ENCODE measurements at regions not wholly inside any gene's neighbourhood (a gene's known extent, or its start where the extent isn't known, plus 50 kb on each side); places are given as distances from the start of the nearest gene placed in this dataset.

DNA sequence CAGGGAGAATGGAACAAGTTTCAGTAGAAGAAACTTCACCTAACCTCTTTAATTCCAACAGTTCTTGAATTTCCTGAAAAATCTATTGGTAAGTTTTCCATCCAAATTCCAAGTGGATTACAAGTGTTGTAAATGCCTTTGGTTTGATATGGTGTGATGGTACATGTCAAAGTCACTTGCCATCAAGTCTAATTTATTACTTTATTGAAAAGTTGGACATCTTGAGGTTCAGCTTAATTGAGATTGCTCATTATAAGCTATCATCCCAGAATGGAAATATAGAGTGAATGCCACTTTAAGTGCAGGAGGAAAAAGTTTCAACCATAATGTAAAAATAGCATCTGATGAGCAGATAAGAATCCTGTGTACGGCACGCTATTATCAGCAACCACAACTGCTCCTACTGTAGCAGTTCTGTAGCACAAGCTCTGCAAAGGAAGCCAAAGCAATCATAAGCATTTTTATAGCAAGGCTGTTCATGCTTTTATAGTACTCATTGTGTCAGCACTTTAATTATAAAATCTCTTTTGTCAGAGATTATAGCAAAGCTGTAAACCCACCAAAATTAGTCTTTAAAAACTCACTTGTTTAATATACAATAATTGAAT lies 991.8 kb upstream of the PHF14 start:
- Mint-ChIP-seq H3K36me3 (ENCODE audit: low read depth) (no peaks in the 10 kb centered on the region), H3K4me1 (ENCODE audit: low read depth) (no peaks in the 10 kb centered on the region), H3K9me3 (no peaks in the 10 kb centered on the region), H3K4me3 (no peak overlapping the region), H3K27me3 (no peaks in the 10 kb centered on the region), H3K27ac (no peak overlapping the region)
- TF ChIP-seq, protein P1, sequence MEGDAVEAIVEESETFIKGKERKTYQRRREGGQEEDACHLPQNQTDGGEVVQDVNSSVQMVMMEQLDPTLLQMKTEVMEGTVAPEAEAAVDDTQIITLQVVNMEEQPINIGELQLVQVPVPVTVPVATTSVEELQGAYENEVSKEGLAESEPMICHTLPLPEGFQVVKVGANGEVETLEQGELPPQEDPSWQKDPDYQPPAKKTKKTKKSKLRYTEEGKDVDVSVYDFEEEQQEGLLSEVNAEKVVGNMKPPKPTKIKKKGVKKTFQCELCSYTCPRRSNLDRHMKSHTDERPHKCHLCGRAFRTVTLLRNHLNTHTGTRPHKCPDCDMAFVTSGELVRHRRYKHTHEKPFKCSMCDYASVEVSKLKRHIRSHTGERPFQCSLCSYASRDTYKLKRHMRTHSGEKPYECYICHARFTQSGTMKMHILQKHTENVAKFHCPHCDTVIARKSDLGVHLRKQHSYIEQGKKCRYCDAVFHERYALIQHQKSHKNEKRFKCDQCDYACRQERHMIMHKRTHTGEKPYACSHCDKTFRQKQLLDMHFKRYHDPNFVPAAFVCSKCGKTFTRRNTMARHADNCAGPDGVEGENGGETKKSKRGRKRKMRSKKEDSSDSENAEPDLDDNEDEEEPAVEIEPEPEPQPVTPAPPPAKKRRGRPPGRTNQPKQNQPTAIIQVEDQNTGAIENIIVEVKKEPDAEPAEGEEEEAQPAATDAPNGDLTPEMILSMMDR (IDR thresholded peaks at IDR 0.05), result no peak
- ChIA-PET CTCF (no interaction called here), POLR2A (no interaction called here)
- H3K9me3 ChIP-seq (ENCODE audit: control insufficient read depth in 1 of 2, insufficient read depth in 1 of 2, low read length in 2 of 2), result peaks cover 0 to 4% of the 10 kb centered on the region in 2 experiments
- H3K27ac ChIP-seq (ENCODE audit: low read depth in 1 of 2, low read length in 2 of 2), result no peak overlapping the region
- DNase-seq (no peak), ATAC-seq (ENCODE audit: poor library complexity) (no peak)
- no peaks in the 10 kb centered on the region for H3K36me3 ChIP-seq (ENCODE audit: insufficient read depth, low read length)
- intact Hi-C loops (cut with DNase I, micrococcal nuclease), result no loop called here
- no peaks in the 10 kb centered on the region for H3K27me3 ChIP-seq (ENCODE audit: control insufficient read depth in 1 of 2, insufficient read depth in 2 of 2, low read length in 2 of 2)
- no peaks in the 10 kb centered on the region for H3K4me1 ChIP-seq (ENCODE audit: insufficient read depth, low read length)
- H3K4me3 ChIP-seq (ENCODE audit: low read length), result no peak overlapping the region

DNA sequence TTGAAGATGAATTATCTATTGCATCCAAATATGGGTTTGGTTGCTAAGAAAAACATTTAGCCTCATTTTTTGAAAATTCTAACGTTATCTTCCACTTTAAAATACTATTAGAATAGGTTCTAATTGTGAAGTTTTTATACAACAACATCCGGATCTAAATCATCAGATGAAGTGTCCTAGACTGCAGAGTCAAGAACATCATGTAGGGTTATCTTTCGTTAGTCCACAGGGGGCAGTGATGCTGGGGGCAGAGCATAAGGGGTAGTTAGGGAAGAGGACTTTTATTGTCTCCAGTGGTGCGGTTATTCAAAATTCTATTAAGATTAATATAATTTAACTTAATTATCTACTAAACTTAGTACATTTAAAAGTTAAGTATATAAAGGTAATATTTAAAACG lies 990.6 kb upstream of the PHF14 start:
- Mint-ChIP-seq H3K36me3 (ENCODE audit: low read depth) (no peaks in the 10 kb centered on the region), H3K4me3 (no peak overlapping the region), H3K27ac (no peak overlapping the region), H3K9me3 (peaks cover 2% of the 10 kb centered on the region), H3K27me3 (no peaks in the 10 kb centered on the region), H3K4me1 (ENCODE audit: low read depth) (no peaks in the 10 kb centered on the region)
- ATAC-seq (ENCODE audit: poor library complexity), result no peak
- H3K4me3 ChIP-seq (ENCODE audit: low read length), result no peak overlapping the region
- no peak for DNase-seq
- H3K4me1 ChIP-seq (ENCODE audit: insufficient read depth, low read length), result no peaks in the 10 kb centered on the region
- ChIA-PET POLR2A (no interaction called here), CTCF (no interaction called here)
- TF ChIP-seq, protein P1 (IDR thresholded peaks at IDR 0.05), result no peak
- no peak overlapping the region for H3K27ac ChIP-seq (ENCODE audit: low read depth in 1 of 2, low read length in 2 of 2)
- H3K27me3 ChIP-seq (ENCODE audit: control insufficient read depth in 1 of 2, insufficient read depth in 2 of 2, low read length in 2 of 2), result no peaks in the 10 kb centered on the region
- no peaks in the 10 kb centered on the region for H3K36me3 ChIP-seq (ENCODE audit: insufficient read depth, low read length)
- intact Hi-C loops (cut with DNase I, micrococcal nuclease), result no loop called here
- peaks cover 4 to 7% of the 10 kb centered on the region in 2 experiments for H3K9me3 ChIP-seq (ENCODE audit: control insufficient read depth in 1 of 2, insufficient read depth in 1 of 2, low read length in 2 of 2)

DNA sequence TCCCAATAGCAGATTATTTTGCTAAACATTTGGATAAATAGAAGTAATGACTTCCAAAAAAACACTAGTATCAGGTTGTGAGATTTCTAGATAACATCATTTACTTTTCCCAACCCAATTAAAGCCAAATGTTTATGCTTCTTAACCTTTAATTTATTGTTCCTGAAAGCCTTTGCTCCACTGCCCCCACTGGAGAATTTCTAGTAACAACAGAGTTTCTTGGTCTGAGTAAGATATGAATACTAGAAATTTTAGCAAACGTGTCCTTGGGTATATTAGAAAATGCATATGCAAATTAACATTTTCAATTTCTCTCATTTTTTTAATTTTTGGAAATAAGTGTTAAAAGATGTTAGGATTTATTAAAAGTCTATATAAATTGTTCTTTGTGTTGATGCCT lies 958.0 kb upstream of the PHF14 start:
- Mint-ChIP-seq H3K4me3 (no peak overlapping the region), H3K9me3 (peaks cover 5% of the 10 kb centered on the region), H3K36me3 (ENCODE audit: low read depth) (no peaks in the 10 kb centered on the region), H3K4me1 (ENCODE audit: low read depth) (no peaks in the 10 kb centered on the region), H3K27me3 (no peaks in the 10 kb centered on the region), H3K27ac (no peak overlapping the region)
- DNase-seq, result no peak
- ChIA-PET POLR2A (no interaction called here), CTCF (no interaction called here)
- Histone ChIP-seq H3K27me3 (ENCODE audit: control insufficient read depth in 1 of 2, insufficient read depth in 2 of 2, low read length in 2 of 2) (no peaks in the 10 kb centered on the region), H3K4me1 (ENCODE audit: insufficient read depth, low read length) (no peaks in the 10 kb centered on the region), H3K27ac (ENCODE audit: low read depth in 1 of 2, low read length in 2 of 2) (no peak overlapping the region), H3K4me3 (ENCODE audit: low read length) (no peak overlapping the region), H3K9me3 (ENCODE audit: control insufficient read depth in 1 of 2, insufficient read depth in 1 of 2, low read length in 2 of 2) (peaks cover 0 to 8% of the 10 kb centered on the region in 2 experiments), H3K36me3 (ENCODE audit: insufficient read depth, low read length) (no peaks in the 10 kb centered on the region)
- TF ChIP-seq, protein P1 (IDR thresholded peaks at IDR 0.05), result no peak
- ATAC-seq (ENCODE audit: poor library complexity), result no peak
- intact Hi-C loops (cut with DNase I, micrococcal nuclease), result no loop called here
